DMS 273 (cell line): ENCODE measurements at regions not wholly inside any gene's neighbourhood (a gene's known extent, or its start where the extent isn't known, plus 50 kb on each side); places are given as distances from the start of the nearest gene placed in this dataset.

Experiments used
- DNase-seq: peaks from one replicate; lab custom pipeline; 2025; ENCODE audit not compliant: unreplicated experiment; lab: John Stamatoyannopoulos, UW

DNA sequence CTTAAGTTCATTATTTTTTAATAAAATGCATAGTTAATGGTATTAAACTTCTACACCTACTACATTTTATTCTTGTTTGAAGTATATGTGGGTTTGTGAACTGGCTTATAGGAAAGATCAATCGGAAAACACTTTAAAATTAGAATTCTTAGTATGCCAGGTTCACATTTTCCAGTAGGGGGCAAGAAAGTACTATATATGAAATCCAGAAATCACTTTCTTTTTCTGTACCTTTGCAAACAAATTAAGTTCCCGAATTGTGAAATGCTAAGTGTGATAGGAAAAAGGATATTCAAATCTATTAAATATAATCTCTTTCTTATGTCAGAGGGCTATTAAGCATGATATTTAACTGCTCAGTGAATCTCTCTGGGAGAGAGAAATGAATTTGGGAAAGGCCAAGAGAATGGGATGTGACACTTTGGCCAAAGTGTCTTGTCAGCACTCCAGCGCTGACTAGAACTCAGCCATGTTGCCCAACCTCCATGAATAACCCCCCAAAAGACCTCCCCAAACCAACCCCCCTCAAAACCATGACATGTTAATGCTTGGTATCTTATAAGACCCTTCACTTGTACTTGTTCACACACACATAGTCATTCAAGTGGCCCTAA is 122.6 kb upstream of the SLC10A2 start:
- peak; percentile 47 for DNase-seq

DNA sequence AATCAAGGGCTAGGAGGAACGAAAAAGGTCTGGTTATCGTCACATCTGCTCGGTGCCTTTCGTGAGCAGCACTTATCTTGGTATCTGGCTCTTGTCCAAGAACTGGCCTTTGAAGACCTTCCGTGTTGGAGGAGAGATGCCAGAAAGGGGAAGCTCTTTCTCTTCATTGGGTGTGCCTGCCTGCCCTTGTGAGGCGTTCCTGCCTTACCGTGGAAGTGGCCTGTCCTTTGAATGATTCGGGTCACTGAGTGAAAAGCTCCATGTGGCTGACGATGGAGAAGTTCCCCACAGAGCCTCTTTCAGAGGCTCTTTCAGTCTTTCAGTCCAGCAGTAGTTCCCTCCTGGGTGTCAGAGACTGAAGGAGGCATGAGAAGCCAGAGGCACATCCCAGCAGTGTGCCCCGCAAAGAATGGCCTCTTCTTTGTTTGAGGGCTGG is 121.5 kb upstream of the SLC10A2 start:
- DNase-seq: peak; percentile 39

DNA sequence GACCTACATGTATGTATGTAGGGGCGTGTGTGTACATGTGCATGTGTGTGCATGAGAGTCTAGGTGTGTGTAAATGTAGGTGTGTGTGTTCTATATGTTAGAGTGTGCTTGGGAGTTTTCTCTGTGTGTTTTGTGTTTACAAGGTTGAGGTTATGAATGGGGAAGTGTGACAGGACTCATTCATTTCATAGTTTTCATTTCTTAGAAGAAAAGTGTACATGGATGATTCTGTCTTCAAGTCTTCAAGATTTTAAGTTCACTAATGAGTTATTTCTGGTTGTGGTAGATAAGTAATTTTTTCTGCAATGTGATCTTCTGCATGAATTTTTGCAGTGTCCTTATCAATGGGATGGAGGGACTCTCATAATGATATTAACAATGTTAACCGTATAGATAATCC is 118.2 kb upstream of the SLC10A2 start:
- no peak for DNase-seq

DNA sequence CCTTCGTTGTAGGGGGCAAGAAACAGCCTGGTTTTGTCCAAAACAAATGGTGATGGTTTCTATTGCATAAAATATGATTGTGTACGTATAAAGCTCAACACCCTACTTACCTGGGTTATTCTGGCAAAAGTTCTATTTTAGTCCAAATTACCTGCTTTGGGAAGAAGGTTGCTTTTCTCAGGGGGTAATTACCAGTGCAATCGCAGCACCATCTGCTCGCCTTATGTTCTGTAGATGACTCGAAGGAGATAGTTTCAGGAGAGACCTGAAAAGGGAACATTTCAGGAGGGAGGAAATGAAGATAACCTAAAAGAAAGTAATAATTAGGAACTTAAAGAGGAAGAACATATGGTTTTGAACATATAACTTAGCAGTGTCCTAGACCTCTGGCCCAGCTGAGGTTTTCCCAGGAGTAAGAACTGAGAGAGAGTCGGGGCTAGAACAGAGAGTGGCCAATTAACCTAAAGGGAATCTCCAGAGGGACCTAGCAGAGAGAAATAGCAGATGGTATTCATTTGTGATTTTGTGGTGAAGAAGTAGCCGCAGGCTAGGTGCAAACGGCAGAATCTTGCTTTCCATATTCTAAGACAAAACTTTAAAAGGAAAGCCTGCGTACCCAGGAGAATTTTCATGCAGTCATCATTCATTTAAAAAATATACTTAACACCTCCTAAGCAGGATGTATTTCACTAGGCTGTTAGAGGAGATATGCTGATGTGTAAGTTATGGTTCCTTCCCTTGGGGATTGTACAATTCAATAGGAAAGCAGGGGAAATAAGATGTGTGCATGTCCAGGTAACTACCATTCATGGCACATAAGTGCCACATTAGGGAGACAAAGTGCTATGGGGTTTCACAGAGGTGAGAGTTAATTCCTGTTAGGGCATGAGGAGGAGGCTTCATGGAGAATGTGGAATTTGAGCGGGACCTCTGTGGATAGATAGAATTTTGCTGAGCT is 113.0 kb upstream of the SLC10A2 start:
- peak; percentile 77 for DNase-seq

DNA sequence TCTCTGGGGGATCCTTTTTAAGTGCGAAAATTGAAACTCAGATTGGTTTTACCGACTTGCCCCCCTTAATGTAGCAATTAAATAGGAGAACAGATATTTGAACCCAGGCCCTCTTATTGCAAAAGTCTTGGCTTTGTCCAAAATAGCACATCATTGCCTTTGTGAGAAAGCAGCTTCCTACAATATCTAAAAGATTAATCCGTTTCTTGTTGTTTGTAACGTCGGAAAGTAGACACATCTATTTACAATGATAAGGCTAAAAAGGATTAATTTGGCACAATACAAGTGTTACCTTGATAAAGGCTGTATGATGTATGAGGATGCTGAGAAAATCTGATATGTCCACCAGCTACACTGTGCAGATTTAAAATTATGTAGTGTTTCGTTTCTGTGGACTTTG is 108.7 kb upstream of the SLC10A2 start:
- no peak for DNase-seq

DNA sequence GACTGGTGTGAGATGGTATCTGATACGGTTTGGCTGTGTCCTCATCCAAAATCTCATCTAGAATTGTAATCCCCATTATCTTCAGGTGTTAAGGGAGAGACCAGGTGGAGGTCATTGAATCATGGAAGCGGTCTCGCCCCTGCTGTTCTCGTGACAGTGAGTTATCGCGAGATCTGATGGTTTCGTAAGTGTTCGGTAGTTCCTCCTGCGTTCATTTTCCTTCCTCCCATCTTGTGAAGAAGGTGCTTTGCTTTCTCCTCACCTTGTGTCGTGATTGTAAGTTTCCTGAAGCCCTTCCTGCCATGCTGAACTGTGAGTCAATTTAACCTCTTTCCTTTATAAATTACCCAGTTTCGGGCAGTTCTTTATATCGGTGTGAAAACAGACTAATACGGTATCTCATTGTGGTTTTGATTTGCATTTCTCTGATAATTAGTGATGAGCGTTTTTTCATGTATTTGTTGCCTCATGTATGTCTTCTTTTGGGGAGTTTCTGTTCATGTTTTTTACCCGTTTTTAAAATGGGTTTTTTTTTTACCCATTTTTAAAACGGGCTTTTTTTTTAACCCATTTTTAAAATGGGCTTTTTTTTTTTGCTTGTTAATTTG is 102.8 kb upstream of the SLC10A2 start:
- DNase-seq: no peak

DNA sequence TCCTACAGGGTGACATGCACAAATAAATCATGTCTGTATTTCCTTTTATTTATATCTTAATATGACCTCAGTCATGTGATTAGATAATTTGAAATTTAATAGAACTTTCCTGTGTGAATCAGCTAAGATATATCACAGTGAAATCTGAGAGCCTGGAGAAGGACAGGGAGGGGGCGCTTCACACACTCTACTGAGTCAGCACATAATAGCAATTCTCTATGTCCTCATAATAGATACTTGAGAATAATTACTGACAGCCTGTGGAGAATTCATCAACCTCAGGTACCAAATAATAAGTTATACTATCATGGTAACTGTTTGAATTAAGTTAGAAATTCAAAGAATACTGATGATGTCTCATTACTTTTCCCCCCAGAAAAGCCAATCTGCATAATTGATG is 98.0 kb upstream of the SLC10A2 start:
- no peak for DNase-seq

DNA sequence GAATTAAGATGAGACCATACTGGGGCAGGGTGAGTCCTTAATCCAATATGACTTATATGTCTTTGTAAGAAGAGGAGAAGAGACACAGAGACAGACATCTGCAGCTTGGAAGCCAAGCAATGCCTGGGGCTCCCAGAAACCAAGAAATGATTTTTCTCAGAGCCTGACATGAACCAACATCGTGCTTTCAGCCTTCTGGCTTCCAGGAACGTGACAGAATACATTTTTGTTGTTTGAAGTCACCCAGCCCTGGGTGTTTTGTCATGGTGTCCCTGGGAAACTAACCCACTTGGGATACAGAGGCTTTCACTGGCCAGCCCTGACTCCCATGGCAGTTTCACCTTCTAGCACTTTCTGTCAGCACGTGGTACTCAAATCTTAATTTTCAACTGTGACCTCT is 95.3 kb upstream of the SLC10A2 start:
- DNase-seq: no peak

DNA sequence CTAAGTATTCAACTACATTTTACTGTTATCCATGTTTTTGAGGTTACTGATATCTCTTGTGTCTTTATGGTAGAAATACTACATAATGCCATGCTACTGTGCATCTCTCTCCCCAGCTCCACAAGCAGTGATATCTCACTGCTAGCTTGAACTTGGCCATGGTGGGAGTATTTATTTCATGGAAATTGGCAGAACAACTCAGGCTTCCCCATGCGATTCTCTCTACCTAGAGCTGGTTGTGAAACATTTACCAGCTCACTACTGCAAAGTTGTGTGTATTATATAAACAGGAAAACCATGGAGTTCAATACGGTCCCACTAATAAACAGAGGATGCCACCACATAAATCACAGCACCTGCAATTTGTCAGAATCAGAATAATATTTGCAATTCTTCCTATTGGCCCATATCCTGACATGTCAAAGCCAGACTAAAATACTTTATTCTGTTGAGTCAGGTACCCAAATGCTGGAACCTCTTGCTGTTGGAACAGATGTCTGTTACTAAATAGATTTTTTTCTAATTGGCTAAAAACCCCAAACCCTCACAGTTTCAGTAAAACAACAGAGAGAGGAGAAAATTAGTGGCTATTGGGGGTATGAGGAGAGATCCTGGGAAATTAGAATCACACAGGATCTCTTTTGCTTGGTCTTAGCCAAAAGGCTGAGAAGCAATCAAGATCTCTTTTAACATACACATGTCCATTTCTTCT is 91.4 kb upstream of the SLC10A2 start:
- DNase-seq: no peak

DNA sequence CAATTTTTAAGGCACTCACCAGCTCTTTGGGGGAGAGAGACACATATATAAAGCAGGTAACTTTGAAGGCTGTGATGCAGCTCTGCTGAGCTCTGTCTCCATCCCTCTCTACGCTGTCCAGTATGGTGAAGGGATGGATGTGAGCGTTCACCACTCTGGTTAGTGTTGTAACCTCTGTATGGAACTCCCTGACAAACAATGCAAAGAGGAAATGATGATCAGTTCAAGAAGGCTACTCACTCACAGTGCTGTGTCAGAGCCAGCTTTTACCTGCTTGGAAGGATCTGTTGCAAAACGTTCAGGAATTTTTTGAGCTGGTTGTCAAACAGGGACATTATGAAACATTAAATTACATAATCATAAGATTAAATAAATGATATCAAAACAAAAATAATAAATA is 90.8 kb upstream of the SLC10A2 start:
- DNase-seq: no peak

DNA sequence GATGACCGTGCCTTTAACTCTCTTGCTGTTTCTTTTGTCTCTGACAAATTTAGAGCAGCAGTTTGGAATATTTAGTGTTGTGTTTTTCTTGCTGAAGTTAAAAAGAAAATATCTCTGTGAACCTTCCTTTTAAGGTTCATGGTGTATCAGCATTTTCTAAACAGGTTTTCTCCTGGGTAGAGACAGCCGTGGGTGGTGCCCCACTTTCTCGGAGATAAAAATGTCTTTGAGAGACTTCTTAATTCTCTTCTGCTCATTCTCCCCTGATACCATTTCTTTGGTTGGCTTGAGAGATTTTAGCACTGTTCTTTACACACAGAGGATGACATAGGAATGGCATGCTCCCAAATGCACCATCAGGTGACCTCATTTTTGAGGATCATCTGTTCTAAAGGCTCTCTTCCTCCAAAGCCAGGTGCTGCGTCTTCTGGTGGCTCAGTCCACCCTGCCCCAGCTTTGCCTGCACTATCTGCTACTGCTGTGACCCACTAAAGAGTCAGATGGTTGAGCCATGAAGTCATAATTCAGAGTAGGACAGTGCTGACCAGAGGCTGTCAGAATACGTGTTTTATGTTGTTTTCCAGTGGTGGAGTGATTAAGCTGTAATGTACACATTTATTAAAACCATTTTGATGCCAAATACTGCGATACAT is 90.3 kb upstream of the SLC10A2 start:
- DNase-seq: no peak

DNA sequence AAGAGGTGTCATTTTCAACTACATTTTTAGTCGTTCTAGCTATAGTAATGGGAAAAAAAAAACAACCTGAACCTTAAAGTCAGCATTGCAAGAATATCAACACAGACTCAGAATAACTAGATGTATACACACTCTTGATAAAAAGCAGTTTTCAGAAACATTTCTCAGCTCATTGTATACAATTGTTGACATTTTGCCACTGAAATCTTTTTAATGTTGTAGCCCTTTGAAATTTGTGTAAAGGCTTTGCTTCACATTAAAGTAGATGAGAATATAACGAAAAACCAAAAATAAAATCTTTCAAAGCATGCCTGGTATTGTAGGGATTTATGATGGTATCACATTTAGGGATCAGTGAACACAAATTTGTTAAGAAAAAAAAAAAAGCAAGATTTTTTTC is 87.2 kb upstream of the SLC10A2 start:
- no peak for DNase-seq

DNA sequence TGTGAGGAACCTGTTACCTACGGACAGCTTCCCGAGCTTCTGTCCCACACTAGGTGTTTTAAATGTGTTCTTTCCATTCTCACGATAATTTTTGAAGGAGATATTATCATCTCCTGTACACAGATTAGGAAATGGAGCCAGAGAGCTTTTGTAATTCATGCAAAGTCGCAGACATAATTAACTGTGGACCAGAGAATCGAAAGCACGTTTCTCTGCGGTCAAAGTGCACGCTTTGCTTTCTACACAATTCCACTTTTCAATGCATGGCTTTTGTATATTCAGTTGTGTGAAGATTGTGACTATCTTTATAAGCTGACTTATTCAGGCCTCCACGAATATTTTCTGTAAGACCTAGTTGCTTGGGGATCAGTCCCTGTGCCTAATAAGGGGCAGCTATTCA is 81.7 kb upstream of the SLC10A2 start:
- no peak for DNase-seq

DNA sequence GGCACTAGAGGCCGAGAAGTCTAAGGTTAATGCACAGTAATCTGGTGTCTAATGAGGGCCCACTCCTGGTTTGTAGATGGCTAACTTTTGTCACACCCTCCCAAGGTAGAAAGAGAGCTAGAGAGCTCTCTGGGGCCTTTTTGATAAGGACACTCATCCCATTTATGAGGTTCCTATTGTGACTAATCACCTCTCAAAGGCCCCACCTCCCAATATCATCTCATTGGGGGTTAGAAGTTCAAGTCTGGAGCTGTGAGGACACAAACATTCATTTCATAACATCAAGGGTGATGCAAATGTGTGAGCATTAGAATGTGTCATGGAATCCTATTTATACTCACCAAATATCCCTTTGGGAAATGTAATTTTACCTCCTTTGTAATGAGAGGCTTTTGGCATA is 79.2 kb upstream of the SLC10A2 start:
- DNase-seq: no peak

DNA sequence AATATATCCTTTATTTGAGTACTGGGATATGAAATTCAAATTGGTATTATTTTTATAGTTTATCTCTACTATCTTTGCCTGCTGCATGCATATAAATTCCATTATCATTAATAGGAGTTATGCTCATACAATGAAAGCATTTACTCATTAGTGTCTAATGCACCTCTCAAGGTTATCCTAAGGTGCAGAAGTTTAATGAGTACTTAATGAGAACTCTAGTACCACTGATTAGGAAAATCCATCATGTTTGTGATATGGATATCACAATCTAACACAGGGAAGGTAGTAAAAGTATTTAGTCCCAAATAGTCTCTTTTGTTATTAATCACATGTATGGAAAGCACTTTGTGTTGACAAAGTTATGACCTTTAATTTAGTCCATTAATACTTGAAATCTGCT is 77.2 kb upstream of the SLC10A2 start:
- DNase-seq: no peak

DNA sequence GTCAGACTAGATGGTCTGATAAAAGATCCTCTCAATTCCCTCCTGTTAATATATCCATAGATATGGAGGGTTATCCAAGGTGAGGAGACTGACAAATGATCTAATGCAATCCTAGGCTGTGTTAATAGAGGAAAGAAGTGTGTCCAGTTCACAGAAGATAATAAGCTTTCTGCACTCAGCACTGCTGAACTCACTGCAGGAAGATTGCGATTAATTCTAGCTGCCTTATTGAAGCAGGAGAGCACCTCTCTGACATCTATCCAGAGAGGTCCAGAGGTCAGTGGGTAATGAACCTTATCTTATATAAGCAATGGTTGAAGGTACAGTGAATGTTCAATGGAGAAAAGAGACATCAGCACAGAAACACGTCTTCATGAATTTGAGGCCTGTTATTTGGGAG is 75.9 kb upstream of the SLC10A2 start:
- DNase-seq: no peak

DNA sequence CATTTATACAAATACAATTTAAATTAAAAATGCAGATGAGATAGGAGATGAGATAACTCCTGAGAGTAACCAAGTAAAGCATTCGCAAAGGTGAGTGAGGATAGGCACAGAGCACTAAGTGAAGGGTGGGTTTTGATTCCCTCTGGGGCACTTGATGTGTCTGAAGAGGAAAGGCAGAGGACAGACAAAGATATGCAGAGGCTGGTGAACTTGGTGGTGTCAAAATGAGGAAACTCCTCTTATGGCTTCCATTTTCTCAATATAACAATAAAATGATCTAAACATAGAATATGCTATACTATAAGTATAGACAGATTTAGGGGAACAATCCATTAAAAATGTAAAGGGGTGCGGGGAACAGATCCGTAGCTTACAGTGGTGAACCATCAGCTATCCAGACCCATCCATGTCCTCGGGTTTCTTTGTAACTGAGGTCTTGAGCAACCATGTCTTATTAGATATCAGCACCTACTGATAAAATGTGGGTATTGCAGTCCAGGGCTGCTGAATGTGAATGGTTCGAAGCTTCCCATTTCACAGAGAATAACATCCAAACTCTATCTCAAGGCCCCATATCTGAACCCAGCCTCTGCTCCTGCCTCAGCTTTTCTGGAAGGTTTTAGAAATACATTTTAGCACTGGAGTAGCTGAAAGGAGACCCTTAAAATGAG is 73.9 kb upstream of the SLC10A2 start:
- DNase-seq: peak; percentile 32

DNA sequence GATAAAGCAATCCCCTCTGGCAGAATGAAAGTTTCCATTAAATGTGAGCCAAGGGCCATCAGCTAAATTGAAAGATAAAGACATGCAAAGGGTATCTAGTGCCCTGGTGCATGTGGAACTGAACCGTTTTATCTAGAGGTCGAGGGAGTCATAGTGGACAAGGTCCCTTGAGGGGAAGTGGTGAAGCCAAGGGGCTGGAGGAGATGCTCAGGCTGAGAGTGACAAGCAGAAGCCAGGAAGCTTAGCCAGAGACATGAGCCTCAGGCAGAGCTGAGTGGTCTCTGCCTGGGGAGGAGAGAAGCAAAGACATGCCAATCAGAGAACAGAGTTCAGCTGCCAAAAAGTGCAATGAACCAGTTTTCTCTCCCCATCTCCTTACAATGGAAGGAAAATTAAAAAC is 68.1 kb upstream of the SLC10A2 start:
- no peak for DNase-seq

DNA sequence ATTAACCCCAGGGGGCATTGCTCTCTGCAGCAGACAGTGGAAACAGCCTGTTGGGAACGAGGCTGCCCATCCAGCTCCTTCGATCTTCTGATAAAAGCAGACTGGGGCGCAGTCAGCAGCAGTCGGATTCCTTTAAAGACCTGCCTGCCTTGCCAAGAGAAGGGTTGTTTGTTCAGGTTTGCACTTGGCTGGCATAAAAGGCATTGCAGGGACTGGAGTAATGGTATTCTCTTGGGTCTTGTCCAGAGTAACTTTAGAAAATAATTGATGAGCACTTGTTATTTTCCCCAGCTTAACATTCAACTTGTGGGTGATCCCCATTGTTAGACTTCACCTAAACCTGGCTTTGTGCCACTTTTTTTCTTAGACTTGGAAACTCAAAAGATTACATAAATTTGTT is 67.3 kb upstream of the SLC10A2 start:
- peak; percentile 2 for DNase-seq

DNA sequence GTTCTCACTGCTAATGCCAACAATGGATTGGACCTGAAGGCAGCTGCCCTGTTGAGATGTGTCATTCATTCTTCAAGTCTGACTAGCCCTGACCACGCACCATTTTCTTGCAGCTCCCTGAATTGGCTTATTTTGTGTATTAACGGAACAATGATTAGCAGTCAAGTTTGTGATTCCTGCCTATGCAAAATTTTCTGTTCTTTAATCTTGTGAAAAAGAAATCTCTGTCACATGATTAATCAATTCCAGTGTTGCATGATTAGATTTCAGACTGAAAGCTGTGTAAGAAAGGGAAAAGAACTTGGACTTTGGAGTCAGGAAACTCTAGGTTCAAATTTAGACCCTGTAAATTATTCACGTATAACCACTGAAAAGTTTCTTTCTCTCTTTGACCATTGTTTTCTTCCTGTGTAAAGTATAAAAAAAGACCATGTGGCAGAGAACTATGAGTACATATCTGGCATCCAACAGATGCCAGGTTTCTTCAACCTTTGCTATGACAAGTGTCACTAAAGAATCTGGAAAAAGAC is 64.5 kb upstream of the SLC10A2 start:
- DNase-seq: no peak
